ENCODE measurements at regions not wholly inside any gene's neighbourhood (a gene's known extent, or its start where the extent isn't known, plus 50 kb on each side); places are given as distances from the start of the nearest gene placed in this dataset.
"Not testable (repeated sequence)": the region's sequence is repeated elsewhere in the genome, so short reads cannot be mapped to it uniquely, and the experiment has no call there.

DNA sequence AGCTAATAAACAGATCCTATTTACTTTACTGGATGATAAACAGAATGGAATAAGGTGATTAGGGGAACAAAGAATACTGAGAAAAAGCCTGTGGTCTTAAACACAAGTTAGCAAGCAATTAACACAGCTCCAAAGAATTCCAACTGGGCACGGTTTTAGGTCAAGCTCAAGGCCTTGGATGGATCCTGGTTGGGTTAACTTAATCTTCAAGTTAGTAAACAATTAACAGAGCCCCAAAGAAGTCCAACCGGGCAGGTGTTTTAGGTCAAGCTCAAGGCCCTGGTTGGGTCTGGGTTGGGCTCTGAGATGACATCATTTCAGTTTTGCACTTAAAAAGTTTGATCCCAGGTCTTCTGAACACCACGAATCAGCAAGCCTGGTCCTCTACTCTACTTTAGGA lies 1086.3 kb upstream of the TMPRSS15 start:
- Histone ChIP-seq H3K36me3 (no peaks in the 10 kb centered on the region), H3K4me1 (no peaks in the 10 kb centered on the region), H3K9me3 (peaks cover 0 to 6% (median 0%) of the 10 kb centered on the region in 4 donors), H3K4me3 (no peak overlapping the region), H3K27me3 (no peaks in the 10 kb centered on the region), H3K27ac (no peak overlapping the region)
- TF ChIP-seq, protein P1, sequence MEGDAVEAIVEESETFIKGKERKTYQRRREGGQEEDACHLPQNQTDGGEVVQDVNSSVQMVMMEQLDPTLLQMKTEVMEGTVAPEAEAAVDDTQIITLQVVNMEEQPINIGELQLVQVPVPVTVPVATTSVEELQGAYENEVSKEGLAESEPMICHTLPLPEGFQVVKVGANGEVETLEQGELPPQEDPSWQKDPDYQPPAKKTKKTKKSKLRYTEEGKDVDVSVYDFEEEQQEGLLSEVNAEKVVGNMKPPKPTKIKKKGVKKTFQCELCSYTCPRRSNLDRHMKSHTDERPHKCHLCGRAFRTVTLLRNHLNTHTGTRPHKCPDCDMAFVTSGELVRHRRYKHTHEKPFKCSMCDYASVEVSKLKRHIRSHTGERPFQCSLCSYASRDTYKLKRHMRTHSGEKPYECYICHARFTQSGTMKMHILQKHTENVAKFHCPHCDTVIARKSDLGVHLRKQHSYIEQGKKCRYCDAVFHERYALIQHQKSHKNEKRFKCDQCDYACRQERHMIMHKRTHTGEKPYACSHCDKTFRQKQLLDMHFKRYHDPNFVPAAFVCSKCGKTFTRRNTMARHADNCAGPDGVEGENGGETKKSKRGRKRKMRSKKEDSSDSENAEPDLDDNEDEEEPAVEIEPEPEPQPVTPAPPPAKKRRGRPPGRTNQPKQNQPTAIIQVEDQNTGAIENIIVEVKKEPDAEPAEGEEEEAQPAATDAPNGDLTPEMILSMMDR (IDR thresholded peaks at IDR 0.05), result no peak
- TF ChIP-seq EP300 (IDR thresholded peaks at IDR 0.05) (no peak), POLR2A (IDR thresholded peaks at IDR 0.05) (no peak), POLR2AphosphoS5 (IDR thresholded peaks at IDR 0.05) (no peak)
- DNase-seq (no peak), ATAC-seq (ENCODE audit: low FRiP score in 2 of 2) (no peak)
- WGBS, 2 donors, result 58 to 71% methylated on average over 3 of the region's 3 CpGs

DNA sequence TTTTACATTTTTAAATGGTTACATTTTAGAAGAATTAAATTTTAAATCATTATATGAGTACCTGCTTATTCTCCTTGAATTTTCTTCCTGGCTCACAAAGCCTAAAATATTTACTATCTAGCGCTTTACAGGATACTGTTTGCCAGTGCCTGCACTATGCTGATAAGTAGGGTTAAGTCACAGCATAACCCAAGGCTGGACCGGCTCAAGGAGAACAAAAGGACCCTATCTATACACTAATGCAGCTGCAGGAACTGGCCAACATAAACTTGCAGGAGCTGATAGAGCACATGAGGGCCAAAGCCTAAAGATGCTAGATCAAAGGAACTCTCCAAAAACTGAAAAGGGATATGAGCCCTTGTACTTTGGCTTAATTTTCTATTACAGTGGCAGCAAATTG lies 1086.9 kb upstream of the TMPRSS15 start:
- Histone ChIP-seq H3K9me3 (peaks cover 0 to 6% (median 0%) of the 10 kb centered on the region in 4 donors), H3K27ac (no peak overlapping the region), H3K27me3 (no peaks in the 10 kb centered on the region), H3K4me3 (no peak overlapping the region), H3K4me1 (no peaks in the 10 kb centered on the region), H3K36me3 (no peaks in the 10 kb centered on the region)
- ATAC-seq (ENCODE audit: low FRiP score in 2 of 2) (no peak), DNase-seq (no peak)
- WGBS, 2 donors, result 18 to 69% methylated on average over 2 of the region's 2 CpGs
- no peak for TF ChIP-seq EP300 (IDR thresholded peaks at IDR 0.05)
- no peak for TF ChIP-seq POLR2A (IDR thresholded peaks at IDR 0.05)
- TF ChIP-seq POLR2AphosphoS5 (IDR thresholded peaks at IDR 0.05), result no peak
- TF ChIP-seq, protein P1 (IDR thresholded peaks at IDR 0.05), result no peak

DNA sequence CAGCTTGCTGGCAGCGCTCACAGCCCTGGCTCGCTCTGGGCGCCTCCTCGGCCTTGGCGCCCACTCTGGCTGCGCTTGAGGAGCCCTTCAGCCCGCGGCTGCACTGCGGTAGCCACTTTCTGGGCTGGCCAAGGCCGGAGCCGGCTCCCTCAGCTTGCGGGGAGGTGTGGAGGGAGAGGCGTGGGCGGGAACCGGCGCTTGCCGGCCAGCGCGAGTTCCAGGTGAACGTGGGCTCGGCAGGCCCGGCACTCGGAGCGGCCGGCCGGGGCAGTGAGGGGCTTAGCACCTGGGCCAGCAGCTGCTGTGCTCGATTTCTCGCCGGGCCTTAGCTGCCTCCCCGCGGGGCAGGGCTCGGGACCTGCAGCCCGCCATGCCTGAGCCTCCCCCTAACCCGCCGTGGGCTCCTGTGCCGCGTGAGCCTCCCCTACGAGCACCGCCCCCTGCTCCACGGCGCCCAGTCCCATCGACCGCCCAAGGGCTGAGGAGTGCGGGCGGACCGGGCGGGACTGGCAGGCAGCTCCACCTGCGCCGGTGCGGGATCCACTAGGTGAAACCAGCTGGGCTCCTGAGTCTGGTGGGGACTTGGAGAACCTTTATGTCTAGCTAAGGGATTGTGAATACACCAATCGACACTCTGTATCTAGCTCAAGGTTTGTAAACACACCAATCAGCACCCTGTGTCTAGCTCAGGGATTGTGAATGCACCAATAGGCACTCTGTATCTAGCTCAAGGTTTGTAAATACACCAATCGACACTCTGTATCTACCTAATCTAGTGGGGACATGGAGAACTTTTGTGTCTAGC lies 1090.1 kb upstream of the TMPRSS15 start:
- peak in 1 of 2 donors; percentile 78 for DNase-seq
- ATAC-seq (ENCODE audit: low FRiP score in 2 of 2); H3K4me3 ChIP-seq; H3K36me3 ChIP-seq; H3K4me1 ChIP-seq; H3K27ac ChIP-seq; H3K27me3 ChIP-seq; H3K9me3 ChIP-seq: not testable (repeated sequence)
- WGBS, 2 donors, result 95% methylated on average over 28 to 52 of the region's 52 CpGs

DNA sequence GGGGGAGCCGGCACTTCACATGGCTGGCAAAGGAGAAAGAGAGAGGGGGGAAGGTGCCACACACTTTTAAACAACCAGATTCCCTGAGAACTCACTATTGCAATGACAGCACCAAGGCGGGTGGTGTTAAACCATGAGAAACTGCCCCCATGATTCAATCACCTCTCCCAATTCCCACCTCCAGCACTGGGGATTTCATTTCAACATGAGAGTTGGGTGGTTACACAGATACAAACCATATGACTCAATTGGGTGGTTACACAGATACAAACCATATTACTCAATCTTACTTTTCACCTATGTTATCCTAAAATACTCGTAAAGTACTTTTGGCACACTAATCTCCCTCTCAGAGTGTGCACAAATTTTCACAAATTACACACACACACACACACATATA lies 1097.5 kb upstream of the TMPRSS15 start:
- no peaks in the 10 kb centered on the region for H3K4me1 ChIP-seq
- no peak for DNase-seq
- no peaks in the 10 kb centered on the region for H3K9me3 ChIP-seq
- H3K27me3 ChIP-seq, result no peaks in the 10 kb centered on the region
- no peak for ATAC-seq (ENCODE audit: low FRiP score in 2 of 2)
- H3K27ac ChIP-seq, result no peak overlapping the region
- no peaks in the 10 kb centered on the region for H3K36me3 ChIP-seq
- WGBS, 2 donors, result 84 to 87% methylated on average over 3 of the region's 3 CpGs
- TF ChIP-seq EP300 (IDR thresholded peaks at IDR 0.05), result no peak
- no peak for TF ChIP-seq POLR2A (IDR thresholded peaks at IDR 0.05)
- TF ChIP-seq POLR2AphosphoS5 (IDR thresholded peaks at IDR 0.05), result no peak
- TF ChIP-seq, protein P1 (IDR thresholded peaks at IDR 0.05), result no peak
- no peak overlapping the region for H3K4me3 ChIP-seq

DNA sequence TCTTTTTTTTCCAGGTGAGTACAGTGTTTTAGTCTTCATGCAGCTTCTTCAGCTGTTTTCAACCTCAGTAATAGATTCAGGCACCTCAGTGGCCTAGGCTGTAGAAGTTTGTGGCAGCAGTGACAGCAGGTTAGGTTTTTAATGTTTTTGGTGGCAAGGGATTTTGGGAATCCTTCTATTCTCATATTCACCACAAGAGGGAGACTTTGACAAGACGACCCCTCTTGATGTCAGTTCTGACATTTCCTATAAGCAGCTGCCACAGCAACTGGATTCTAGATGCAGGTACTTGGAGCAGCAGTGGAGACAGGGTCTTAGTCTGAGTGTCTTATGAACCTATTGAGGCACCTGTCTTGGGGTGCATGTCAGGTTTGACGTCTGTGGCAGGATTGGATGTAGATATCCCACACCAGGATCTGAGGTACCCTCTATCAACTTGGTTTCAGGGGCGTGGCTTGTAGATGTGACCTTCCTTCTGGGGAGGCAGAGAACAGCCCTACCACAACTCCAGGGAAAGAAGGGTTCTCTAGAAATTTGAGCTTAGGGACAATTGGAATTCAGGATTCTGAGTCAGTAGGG lies 1104.2 kb upstream of the TMPRSS15 start:
- ATAC-seq (ENCODE audit: low FRiP score in 2 of 2), result no peak
- no peak for TF ChIP-seq POLR2AphosphoS5 (IDR thresholded peaks at IDR 0.05)
- TF ChIP-seq, protein P1 (IDR thresholded peaks at IDR 0.05), result peak in 2 of 6 experiments; percentile 7 to 11
- DNase-seq, result no peak
- Histone ChIP-seq H3K27ac (no peak overlapping the region), H3K4me1 (no peaks in the 10 kb centered on the region), H3K9me3 (no peaks in the 10 kb centered on the region), H3K27me3 (no peaks in the 10 kb centered on the region), H3K36me3 (no peaks in the 10 kb centered on the region), H3K4me3 (no peak overlapping the region)
- WGBS, 2 donors, result 73 to 79% methylated on average over 3 of the region's 3 CpGs
